ENCODE measurements at regions not wholly inside any gene's neighbourhood (a gene's known extent, or its start where the extent isn't known, plus 50 kb on each side); places are given as distances from the start of the nearest gene placed in this dataset.
"Not testable (repeated sequence)": the region's sequence is repeated elsewhere in the genome, so short reads cannot be mapped to it uniquely, and the experiment has no call there.

DNA sequence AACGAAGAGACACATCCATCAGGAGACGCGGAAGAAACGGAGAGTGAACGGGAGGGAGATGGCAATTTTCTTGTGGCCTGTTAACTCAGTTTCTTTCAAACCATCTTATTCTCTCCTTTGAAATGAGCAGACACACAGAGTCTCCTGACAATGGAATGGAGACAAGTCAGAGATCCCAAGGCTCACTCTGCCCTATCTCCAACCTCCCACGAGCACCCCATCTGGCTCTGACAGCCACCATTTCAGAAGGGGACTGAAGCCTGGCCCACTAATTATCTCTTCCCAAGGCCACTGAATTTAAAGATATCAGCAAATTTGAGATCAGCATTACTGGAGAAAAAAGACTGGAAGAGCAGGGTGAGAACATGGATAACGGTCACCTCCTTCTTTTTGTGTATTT lies 215.6 kb downstream of the DHX15 start:
- TF ChIP-seq GATA1 (IDR thresholded peaks at IDR 0.05; ENCODE audit: low read depth, low read length) = no peak
- no peak for TF ChIP-seq POLR2A (IDR thresholded peaks at IDR 0.05; ENCODE audit: low read length)
- no peak for DNase-seq

DNA sequence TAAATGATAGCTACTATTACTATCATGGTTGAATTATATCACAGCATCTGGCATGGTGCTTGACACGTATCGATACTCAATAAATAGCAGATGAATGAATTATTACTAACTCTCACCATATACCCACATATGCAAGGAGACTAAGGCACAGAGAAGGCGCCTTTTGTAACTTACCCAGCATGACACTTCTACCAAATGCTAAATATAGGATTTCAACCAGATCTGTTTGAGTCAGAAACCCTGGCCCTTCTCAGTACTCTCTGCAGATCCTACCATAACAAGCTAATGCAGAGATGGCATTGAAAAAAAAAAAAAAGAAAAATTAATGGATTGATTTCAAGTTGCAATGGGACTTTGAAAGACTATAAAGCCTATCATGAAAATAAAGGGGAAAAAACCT lies 219.5 kb downstream of the DHX15 start:
- TF ChIP-seq POLR2A (IDR thresholded peaks at IDR 0.05; ENCODE audit: low read length) (no peak), GATA1 (IDR thresholded peaks at IDR 0.05; ENCODE audit: low read depth, low read length) (no peak)
- DNase-seq = no peak

DNA sequence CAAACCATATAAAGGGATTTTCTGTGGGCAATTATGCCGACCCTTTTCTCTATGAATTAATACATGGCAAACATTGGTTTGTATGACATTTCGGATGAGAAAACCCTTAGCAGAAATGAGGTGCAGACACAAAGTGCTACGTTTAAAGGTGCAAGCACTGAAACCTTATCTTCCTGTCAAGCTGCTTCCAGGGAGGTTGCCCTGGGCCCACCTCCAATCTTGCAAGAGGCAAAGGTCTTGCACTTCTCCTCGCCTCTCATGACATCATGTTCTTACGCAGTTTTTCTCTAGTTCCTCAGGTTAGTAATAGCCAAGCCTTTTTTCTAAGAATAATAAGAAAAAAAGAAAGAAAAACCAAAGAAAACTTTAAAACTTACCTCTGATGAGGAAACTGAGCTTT lies 220.1 kb downstream of the DHX15 start:
- TF ChIP-seq GATA1 (IDR thresholded peaks at IDR 0.05; ENCODE audit: low read depth, low read length) (no peak), POLR2A (IDR thresholded peaks at IDR 0.05; ENCODE audit: low read length) (no peak)
- DNase-seq = no peak

DNA sequence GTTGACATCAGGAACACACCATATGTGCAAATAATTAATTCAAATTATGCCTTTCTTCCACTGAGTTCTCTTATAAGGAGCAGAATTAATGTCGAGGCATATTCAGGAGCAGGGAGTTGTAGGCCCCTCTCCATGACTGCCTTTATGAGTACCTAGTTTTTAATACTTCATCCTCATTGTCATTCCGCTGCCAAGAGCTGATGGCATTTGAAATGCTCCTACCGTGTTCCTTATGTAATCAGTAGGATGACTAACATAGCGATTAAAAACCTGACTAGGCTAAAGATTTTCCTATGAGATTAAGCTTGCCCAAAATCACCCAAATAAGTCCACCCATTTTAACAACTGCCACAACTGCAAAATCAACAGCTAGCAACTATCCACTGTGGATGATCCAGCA lies 220.6 kb downstream of the DHX15 start:
- no peak for TF ChIP-seq POLR2A (IDR thresholded peaks at IDR 0.05; ENCODE audit: low read length)
- no peak for TF ChIP-seq GATA1 (IDR thresholded peaks at IDR 0.05; ENCODE audit: low read depth, low read length)
- DNase-seq = no peak

DNA sequence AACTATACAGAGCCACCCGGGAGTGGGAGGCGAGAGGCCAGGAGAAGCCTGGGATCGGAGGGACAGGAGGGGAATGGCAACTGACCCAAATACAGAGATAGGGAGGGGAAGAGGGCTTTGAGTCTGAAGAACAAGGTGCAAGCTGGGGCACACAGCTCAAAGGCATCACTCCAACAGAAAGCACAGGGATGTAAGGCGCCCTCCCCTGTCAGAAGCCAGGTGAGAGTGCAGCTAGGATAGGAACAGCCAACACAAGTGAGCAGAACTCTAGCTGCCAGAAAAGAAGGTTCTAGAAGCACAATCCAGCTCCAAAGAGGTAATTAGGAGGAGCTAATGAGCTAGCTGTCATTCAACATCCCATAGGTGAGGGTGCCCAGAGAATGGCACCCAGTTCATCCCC lies 232.2 kb downstream of the DHX15 start:
- no peak for DNase-seq
- TF ChIP-seq GATA1 (IDR thresholded peaks at IDR 0.05; ENCODE audit: low read depth, low read length) = no peak
- TF ChIP-seq POLR2A (IDR thresholded peaks at IDR 0.05; ENCODE audit: low read length) = no peak

DNA sequence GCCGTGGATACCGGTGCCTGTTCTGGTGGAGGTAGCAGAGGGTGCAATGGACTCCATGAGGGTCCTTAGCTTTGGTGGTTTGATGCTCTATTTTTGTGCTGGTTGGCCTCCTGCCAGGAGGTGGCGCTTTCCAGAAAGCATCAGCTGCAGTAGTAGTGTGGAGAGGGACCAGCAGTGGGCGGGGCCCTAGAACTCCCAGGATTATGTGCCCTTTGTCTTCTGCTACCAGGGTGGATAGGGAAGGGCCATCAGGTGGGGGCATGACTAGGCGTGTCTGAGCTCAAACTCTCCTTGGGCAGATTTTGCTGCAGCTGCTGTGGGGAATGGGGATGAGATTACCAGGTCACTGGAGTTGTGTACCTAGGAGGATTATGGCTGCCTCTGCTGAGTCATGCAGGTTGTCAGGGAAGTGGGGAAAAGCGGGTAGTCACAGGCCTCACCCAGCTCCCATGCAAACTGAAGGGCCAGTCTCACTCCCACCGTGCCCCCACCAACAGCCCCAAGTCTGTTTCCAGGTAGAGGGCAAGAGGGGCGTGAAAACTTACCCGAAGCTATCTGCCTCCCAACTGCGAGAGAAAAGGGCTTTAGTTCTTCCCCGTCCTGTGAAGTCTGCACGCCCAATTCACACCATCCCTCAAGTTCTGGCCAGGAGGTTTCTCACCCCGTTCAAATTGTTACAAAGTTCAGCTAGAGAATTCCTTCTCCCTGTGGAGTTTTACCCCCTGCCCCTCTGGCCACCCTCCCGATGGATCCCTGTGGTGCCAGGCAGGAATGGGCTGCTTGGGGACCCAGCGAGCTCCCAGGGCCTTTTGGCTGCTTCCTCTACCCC lies 235.0 kb downstream of the DHX15 start:
- DNase-seq = not testable (repeated sequence)

DNA sequence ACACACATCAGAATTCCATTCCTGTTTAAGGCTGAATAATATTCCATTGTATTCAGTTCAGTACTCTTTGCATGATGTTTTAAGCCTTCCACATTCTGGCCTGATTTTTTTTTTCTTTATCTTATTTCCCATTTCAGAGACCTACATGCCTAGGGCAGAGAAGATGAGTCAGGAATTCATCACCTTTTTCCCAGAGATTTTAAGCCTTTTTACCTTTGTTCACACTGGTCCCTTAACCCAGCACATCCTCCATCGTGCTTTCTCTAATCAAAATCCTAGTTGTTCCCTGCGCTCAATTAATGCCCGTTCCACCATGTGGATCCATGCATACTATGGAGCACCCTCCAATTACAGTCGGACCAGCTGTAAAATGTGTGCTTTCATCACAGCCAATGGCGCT lies 245.1 kb downstream of the DHX15 start:
- no peak for TF ChIP-seq GATA1 (IDR thresholded peaks at IDR 0.05; ENCODE audit: low read depth, low read length)
- no peak for TF ChIP-seq POLR2A (IDR thresholded peaks at IDR 0.05; ENCODE audit: low read length)

DNA sequence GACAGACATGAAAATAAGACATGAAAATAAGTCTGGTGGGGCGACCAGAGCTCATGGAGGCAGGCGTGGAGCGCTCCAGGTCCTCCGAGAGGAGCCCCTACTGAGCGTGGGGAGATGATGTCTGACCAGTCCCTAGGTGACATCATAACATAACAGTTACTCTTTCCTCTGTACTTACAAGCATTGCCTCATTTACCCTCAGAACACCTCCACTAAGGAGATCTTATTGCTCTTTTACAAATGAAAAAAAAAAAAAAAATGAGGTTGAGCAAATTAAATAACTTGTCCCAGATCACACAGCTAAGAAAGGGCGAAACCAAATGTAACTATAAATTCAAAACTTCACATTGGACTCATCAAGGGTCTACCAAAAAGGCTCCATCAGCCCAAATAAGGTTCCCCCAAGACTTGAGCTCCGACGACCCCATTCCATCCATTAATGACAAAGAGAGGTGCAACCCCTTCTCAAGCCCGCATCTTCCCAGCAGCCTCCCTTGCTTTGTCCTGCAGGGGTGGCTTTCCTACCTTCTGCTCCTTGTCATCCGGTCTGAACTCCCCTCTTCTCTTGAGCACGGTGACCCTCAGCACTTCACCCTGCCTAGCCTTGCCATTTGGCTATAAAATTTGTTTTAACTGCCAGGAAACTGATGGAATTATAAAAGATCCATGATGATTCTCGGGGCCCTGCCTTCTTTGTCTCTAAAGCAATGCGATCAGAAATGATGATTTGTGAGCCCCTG lies 246.7 kb downstream of the DHX15 start:
- TF ChIP-seq GATA1 (IDR thresholded peaks at IDR 0.05; ENCODE audit: low read depth, low read length) (no peak), POLR2A (IDR thresholded peaks at IDR 0.05; ENCODE audit: low read length) (no peak)
- no peak for DNase-seq

More for the DNA sequence above, 245.1 kb downstream of the DHX15 start:
- no peak for DNase-seq

DNA sequence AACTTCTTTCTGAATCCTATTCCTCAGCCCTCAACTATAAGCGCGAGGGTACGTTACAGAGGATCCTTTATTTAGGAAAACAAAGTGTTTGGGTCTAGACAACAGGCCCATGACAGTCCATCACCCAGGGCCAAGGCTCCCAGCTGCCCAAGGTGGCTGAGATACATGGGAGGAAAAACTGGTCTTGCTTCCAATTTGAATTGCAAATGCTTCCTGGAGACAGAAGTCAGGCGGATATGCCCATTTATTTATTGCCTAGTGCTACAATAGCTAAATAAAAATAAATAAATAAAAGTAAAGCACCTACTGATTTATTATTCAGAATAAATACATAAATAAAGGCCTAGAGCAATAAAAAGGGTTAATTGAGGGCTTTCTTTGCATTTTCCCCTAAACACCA lies 248.7 kb downstream of the DHX15 start:
- TF ChIP-seq POLR2A (IDR thresholded peaks at IDR 0.05; ENCODE audit: low read length) (no peak), GATA1 (IDR thresholded peaks at IDR 0.05; ENCODE audit: low read depth, low read length) (no peak)
- DNase-seq = no peak

DNA sequence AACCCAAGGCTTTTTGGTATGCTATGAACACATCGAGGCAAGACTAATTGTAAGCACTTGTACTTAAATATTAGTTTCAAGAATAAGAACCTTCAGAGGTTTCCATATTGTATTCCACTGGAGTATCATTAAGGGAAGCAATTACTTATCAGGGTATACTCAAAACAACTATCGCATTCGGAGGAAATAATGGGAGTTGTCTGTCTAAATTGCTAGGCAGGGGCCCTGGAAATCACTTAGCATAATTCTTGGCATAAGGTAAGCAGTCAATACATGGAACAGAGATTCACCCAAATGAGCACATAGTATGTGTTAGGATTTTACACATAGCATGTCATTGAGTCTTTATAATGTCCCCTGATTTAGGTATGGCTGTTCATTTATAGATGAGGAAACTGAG lies 249.4 kb downstream of the DHX15 start:
- DNase-seq = no peak
- TF ChIP-seq GATA1 (IDR thresholded peaks at IDR 0.05; ENCODE audit: low read depth, low read length) (no peak), POLR2A (IDR thresholded peaks at IDR 0.05; ENCODE audit: low read length) (no peak)

DNA sequence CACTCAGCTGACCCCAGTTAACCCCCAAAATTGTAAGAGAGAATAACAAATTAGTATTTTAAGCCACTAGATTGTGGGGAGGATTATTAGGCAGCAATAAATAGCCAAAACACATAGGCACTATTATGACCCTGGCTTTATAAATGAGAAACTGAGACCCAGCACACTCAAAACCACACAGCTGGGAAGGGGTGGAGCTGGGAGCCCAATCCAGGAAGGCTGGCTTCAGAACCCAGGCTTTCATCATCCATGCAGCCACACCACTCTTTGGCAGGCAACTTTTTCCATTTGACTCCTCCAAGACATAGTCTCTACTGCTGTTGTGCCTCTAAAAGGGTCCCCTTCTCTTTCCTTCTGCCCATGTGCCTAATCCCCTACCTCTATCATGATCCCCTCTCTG lies 253.8 kb downstream of the DHX15 start:
- no peak for DNase-seq
- no peak for TF ChIP-seq GATA1 (IDR thresholded peaks at IDR 0.05; ENCODE audit: low read depth, low read length)

DNA sequence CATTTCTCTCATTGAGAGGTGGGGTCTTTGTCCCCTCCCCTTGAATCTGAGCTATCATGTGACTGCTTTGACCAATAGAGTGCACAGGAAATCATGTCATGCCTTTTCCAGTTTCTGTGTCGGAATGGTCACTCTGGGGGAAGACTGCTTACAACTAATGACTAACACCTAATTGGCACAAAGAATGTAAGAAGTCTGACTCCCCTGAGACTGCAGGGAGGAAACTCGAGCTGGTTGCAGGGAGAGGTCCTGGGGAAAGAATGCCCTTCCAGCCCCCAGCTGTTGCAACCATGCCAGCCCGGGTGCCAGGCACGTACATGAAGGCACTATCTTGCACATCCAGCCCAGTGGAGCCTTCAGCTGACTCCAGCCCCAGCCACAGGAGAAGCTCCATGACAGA lies 254.2 kb downstream of the DHX15 start:
- no peak for TF ChIP-seq GATA1 (IDR thresholded peaks at IDR 0.05; ENCODE audit: low read depth, low read length)

DNA sequence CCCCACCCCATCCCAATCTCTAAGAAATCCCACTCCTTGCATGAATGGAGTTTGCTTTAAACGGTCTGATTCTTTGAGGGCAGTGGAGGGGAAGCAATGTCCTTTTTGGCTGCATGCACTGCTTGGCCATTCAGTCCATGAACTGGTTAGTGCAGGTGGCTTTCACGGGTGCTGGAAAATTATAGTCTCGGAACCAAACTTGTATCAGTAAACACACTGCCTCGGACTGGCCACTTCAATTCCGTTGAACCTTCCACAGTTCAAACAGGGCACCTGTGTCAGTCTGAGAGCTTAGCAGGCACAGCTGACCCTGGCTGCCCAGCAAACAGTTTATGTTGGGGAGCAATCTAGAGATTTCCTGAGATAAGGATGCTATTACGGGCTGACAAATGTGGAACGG lies 255.6 kb downstream of the DHX15 start:
- TF ChIP-seq POLR2A (IDR thresholded peaks at IDR 0.05; ENCODE audit: low read length) (no peak), GATA1 (IDR thresholded peaks at IDR 0.05; ENCODE audit: low read depth, low read length) (no peak)
- DNase-seq = no peak

More for the DNA sequence above, 254.2 kb downstream of the DHX15 start:
- no peak for DNase-seq

DNA sequence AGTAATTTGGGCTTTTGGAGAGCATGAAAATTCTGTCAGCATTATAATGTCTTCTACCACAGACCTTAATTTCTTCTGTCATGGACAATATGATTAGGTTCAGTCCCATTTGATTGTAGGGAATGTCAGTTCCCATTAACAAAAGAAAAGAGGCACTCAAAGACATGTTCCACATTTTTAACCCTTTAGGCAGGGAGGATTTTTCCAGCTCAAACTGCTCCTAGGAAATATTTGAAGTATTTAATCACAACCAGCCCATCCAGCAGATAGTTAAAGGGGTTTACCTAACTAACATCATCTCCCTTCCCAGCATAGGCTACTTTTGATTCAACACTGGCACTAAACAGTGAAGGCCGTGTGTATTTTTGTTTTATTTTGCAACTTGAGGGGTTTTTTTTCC lies 256.0 kb downstream of the DHX15 start:
- no peak for TF ChIP-seq GATA1 (IDR thresholded peaks at IDR 0.05; ENCODE audit: low read depth, low read length)
- no peak for TF ChIP-seq POLR2A (IDR thresholded peaks at IDR 0.05; ENCODE audit: low read length)
- no peak for DNase-seq

DNA sequence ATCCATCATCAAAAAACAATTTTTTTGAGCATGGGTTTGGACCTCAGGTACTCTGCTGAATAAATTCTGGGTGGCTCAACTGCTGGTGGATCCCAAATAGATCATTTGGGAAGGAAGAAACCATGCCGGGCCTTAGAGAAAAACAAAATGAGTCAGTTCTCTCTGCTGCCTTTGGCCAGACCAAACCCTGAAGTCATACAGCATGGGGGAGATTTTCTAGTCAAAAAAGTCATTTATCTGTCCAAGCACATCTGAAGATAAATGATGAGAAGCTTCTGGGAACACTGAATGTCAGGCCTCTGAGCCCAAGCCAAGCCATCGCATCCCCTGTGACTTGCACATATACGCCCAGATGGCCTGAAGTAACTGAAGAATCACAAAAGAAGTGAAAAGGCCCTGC lies 261.4 kb downstream of the DHX15 start:
- no peak for TF ChIP-seq POLR2A (IDR thresholded peaks at IDR 0.05; ENCODE audit: low read length)
- no peak for TF ChIP-seq GATA1 (IDR thresholded peaks at IDR 0.05; ENCODE audit: low read depth, low read length)
- no peak for DNase-seq
